ENCODE measurements at regions not wholly inside any gene's neighbourhood (a gene's known extent, or its start where the extent isn't known, plus 50 kb on each side); places are given as distances from the start of the nearest gene placed in this dataset.

DNA sequence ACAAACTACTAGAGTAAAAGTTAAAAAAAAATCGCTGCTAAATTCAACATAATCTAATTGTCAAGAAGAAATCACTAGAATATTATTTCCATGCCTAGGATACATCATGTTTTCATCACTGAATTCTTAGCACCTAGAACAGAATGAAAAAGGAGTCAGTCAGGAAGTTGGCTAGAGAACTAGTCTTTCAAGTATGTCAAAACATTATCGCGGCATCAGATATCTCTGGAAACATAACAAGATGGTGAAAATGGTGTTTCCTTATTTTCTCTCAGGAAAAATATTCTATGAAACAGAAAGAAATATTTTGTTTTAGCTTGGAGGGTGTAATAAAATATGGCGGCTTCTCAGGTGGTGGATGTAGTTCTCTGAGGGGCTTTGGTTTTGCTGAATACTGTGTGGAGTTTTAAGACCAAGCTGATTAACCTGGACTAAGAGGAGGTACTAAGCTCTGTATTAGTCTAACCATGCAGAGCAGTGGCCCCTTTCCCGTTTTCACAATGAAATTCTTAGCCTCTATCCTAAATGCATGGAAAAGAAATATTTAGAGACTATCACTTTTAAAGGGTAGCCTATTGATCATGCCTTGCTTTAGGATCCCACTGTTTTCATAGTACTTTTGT lies 205.6 kb downstream of the MDFIC start:
- TF ChIP-seq, protein P1, sequence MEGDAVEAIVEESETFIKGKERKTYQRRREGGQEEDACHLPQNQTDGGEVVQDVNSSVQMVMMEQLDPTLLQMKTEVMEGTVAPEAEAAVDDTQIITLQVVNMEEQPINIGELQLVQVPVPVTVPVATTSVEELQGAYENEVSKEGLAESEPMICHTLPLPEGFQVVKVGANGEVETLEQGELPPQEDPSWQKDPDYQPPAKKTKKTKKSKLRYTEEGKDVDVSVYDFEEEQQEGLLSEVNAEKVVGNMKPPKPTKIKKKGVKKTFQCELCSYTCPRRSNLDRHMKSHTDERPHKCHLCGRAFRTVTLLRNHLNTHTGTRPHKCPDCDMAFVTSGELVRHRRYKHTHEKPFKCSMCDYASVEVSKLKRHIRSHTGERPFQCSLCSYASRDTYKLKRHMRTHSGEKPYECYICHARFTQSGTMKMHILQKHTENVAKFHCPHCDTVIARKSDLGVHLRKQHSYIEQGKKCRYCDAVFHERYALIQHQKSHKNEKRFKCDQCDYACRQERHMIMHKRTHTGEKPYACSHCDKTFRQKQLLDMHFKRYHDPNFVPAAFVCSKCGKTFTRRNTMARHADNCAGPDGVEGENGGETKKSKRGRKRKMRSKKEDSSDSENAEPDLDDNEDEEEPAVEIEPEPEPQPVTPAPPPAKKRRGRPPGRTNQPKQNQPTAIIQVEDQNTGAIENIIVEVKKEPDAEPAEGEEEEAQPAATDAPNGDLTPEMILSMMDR (IDR thresholded peaks at IDR 0.05; ENCODE audit: insufficient read depth, low read length): no peak
- TF ChIP-seq POLR2AphosphoS5 (IDR thresholded peaks at IDR 0.05; ENCODE audit: low read depth): no peak
- TF ChIP-seq, protein P2, sequence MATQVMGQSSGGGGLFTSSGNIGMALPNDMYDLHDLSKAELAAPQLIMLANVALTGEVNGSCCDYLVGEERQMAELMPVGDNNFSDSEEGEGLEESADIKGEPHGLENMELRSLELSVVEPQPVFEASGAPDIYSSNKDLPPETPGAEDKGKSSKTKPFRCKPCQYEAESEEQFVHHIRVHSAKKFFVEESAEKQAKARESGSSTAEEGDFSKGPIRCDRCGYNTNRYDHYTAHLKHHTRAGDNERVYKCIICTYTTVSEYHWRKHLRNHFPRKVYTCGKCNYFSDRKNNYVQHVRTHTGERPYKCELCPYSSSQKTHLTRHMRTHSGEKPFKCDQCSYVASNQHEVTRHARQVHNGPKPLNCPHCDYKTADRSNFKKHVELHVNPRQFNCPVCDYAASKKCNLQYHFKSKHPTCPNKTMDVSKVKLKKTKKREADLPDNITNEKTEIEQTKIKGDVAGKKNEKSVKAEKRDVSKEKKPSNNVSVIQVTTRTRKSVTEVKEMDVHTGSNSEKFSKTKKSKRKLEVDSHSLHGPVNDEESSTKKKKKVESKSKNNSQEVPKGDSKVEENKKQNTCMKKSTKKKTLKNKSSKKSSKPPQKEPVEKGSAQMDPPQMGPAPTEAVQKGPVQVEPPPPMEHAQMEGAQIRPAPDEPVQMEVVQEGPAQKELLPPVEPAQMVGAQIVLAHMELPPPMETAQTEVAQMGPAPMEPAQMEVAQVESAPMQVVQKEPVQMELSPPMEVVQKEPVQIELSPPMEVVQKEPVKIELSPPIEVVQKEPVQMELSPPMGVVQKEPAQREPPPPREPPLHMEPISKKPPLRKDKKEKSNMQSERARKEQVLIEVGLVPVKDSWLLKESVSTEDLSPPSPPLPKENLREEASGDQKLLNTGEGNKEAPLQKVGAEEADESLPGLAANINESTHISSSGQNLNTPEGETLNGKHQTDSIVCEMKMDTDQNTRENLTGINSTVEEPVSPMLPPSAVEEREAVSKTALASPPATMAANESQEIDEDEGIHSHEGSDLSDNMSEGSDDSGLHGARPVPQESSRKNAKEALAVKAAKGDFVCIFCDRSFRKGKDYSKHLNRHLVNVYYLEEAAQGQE (IDR thresholded peaks at IDR 0.05; ENCODE audit: insufficient replicate concordance, low read depth): no peak

Measured in HL-60 (cell line).